H7 (cell line): ENCODE measurements at regions not wholly inside any gene's neighbourhood (a gene's known extent, or its start where the extent isn't known, plus 50 kb on each side); places are given as distances from the start of the nearest gene placed in this dataset.
A peak's percentile ranks its signal among the peaks of the same experiment; 100 is the strongest.

Experiments used
- DNase-seq: peaks from one replicate; pipeline ENCODE4 v3.0.0; 2012
- H3K27me3 ChIP-seq: 2 replicates; pipeline ENCODE4 v1.6.0; 2011; ENCODE audit warnings: mild to moderate bottlenecking, low read length; ENCODE audit not compliant: control insufficient read depth, insufficient read depth
- H3K36me3 ChIP-seq: replicated peaks from 2 replicates; pipeline ENCODE4 v1.5.1; 2011; ENCODE audit warnings: low read length; ENCODE audit not compliant: control insufficient read depth, insufficient read depth
- H3K4me3 ChIP-seq: 2 replicates; pipeline ENCODE4 v1.5.1; 2011; ENCODE audit warnings: low read depth, mild to moderate bottlenecking, control low read depth, low read length, moderate library complexity; ENCODE audit not compliant: insufficient read depth

DNA sequence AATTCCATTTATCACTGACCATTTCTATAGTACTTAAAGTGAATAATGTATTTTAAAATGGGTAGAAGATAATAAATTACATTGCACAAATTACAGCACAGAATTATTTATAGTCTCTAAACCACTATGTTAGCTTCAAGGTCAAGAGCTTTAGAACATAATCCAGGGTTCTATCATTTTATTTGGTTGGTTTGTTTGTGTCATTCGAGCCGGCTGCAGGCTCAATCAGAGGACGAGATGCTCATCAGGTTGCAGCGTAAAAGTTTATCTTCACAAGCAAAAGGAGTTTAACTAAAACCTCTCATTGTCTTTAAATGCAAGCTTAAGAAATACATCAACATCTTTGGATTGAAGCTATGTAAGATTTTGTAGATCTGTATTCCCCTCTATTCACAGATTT, 523.8 kb downstream of the EFNA5 start:
- DNase-seq = no peak
- Histone ChIP-seq H3K4me3 (no peak overlapping the region), H3K27me3 (no peaks in the 10 kb centered on the region), H3K36me3 (no peaks in the 10 kb centered on the region)

DNA sequence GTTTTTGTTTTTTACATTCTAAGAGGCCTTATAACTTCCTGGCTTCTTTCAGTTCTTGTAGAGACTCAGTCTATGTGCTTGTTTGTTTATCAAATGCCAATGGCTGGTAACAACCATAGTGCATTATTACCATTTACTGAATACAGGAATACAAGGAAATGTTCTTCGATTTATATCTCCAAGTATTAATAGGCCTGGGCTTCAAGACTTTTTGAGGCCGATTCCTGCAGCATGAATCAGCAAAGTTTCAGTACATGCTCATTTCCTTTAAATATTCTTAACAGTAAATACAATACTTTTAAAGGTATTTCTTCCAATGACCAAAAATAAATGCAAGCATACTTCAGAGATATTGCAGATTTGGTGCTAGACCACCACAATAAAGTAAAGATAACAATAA, 535.3 kb downstream of the EFNA5 start:
- no peaks in the 10 kb centered on the region for H3K27me3 ChIP-seq
- H3K4me3 ChIP-seq = no peak overlapping the region
- no peaks in the 10 kb centered on the region for H3K36me3 ChIP-seq
- DNase-seq = no peak

DNA sequence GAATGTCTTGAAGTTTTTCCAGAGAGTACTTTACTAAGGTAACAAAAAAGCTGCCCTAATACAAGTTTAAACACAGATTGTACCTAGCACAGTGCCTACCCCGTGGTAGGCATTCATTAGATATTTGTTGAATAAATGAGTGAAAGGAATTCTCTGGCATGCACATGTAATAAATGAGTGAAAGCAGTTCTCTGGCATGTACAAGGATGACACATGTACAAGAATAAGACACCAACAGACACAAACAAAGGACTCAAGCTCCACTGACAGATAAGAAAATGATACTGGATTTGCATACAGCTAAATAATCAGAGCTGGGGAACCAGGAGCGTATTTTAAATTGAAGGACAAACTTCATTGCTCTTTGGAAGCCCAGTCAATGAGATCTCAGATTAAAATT, 535.8 kb downstream of the EFNA5 start:
- Histone ChIP-seq H3K36me3 (no peaks in the 10 kb centered on the region), H3K27me3 (no peaks in the 10 kb centered on the region), H3K4me3 (no peak overlapping the region)
- DNase-seq = no peak

DNA sequence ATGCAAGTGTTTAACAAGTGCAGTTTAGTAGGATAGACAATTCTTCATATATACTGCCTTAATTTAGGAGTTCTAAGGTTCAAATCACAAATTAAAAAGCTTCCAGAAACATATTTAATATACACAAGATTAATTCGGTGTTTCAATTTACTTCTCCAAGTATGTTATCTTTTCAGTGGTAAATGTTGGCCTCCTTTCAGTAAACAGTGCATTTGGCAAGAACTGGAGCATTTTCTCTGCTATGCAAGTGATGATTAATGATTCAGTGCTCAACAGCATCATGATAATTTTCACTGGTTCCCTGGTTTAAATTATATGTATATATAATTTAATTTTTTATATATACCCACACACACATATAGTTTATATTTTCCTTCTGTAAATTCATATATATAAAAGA, 541.7 kb downstream of the EFNA5 start:
- Histone ChIP-seq H3K27me3 (no peaks in the 10 kb centered on the region), H3K4me3 (no peak overlapping the region), H3K36me3 (no peaks in the 10 kb centered on the region)
- DNase-seq = no peak

DNA sequence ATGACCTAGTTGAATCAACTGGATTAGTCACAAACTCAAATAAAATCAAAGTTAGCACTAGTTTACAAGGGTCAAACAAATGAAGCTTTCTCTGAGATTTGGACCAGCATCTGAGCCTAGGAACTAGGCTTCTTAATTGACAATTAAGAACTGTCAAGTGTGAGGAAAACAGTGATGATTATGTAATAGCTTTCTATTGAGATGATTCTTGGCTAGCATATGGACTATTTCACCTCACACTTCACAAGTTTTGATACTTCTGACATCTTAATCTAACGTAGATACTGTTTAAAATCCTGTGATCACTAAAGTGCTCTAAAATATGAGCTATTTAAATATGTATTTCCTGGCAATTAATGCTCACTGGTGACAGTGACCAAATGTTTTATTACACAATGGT, 542.9 kb downstream of the EFNA5 start:
- Histone ChIP-seq H3K4me3 (no peak overlapping the region), H3K27me3 (no peaks in the 10 kb centered on the region), H3K36me3 (no peaks in the 10 kb centered on the region)
- DNase-seq = no peak

DNA sequence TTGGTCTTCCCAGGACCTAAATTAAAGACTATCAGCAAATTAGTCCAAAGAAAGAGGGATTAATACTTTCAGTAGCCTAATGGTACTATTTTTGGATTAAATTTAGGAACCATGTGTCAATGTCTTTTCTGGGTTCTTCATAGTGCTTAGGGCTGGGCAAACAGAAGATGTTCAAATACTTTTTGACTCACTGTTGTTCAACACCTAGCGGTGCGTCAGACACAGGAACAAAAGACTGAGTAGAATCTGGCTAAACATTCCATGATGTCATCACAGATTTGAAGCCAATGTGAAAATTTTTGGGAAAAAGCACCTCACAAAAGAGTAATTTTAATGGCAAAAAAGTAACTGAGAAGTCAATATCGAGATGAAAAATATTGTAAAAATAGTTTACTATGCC, 544.4 kb downstream of the EFNA5 start:
- DNase-seq = no peak
- H3K36me3 ChIP-seq = no peaks in the 10 kb centered on the region
- no peaks in the 10 kb centered on the region for H3K27me3 ChIP-seq
- no peak overlapping the region for H3K4me3 ChIP-seq

DNA sequence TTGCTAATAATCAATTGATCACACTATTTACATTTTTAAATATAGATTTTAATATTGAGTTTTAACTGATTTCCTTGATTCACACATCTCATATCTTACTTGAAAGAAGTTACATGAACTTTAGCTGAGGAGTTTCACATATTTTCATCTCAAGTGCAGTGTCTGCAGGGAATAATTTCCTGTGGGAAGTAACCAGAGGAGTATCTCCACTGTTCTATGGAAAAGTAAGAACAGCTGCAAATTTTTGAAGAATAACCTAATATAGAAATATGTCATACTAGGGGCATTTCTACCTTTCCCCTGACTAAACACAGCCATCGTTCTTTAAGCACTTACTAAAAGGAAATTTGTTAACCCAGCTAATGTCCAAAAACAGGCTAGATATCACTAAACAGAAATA, 546.4 kb downstream of the EFNA5 start:
- H3K27me3 ChIP-seq = no peaks in the 10 kb centered on the region
- no peak for DNase-seq
- no peaks in the 10 kb centered on the region for H3K36me3 ChIP-seq
- H3K4me3 ChIP-seq = no peak overlapping the region

DNA sequence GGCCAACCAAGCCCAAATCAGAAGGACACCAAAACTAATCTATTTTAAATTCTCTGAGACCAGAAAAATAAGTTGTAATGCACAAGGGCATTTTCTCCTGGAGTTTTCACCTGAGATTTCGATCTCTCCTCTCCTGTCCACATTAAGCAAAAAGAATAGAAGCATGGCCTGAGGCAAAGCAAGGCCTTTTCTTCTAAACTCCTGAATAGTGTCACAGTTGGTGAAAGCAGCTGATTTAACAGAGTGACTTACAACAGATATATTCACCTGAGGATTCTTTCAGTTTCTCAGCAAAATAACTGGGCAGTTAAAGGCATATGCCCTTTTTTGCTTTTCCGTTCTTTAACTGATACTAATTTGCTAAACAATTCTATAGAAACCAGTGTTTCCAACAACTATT, 547.7 kb downstream of the EFNA5 start:
- DNase-seq = no peak
- Histone ChIP-seq H3K36me3 (no peaks in the 10 kb centered on the region), H3K4me3 (no peak overlapping the region), H3K27me3 (no peaks in the 10 kb centered on the region)

DNA sequence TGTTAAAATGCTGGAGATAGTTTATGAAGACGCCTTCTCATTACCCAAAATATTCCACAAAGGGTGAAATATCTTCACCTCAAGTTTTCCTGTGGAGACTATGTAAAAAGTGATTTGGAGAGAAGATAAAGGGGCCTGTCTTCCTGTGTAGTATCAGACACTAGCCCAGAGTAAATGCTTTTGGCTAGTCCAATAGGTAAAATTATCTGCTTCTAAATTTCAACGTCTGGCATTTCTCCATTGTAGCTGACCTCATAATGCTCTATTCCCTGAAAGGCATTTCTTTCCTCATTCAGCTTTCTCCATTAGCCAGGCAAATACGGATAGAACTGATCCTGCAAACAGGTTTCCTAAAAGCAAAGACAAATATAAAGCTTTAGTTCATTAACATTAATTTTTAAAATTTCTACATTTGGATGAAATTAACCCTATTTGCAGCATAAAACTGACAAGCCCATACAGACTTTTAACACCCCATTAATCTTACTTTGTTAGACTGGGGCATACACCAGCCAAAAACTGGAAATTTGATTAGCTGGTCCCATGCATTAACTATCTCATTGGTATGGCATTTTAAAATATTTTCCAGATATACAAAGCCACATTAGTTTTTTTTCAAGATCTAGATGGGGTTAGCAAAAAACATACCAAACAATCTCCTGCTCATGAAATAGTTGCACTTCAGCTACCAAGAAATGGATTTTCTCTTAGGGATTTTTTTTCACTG, 548.8 kb downstream of the EFNA5 start:
- DNase-seq = no peak
- no peaks in the 10 kb centered on the region for H3K27me3 ChIP-seq

DNA sequence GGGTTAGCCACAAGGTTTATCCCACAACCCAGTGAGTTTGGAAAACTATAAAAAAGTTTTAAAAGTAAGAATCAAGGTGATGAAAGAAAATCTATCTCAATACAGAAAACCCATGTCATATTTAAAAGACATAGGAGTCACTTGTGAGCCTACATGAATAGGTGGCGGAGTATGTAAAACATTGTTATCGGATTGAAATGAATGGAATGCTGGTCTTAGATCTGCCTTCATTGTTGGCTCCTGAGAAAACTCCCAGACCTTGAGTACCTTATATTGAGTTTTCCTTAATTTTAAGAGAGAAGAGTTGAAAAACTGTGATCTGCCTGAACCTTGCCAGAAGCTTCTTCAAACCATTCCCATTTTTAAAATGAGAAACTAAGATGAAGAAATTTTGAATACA, 551.1 kb downstream of the EFNA5 start:
- no peaks in the 10 kb centered on the region for H3K36me3 ChIP-seq
- no peaks in the 10 kb centered on the region for H3K27me3 ChIP-seq
- H3K4me3 ChIP-seq = no peak overlapping the region
- no peak for DNase-seq

More for the DNA sequence above, 548.8 kb downstream of the EFNA5 start:
- H3K36me3 ChIP-seq = no peaks in the 10 kb centered on the region
- H3K4me3 ChIP-seq = no peak overlapping the region

DNA sequence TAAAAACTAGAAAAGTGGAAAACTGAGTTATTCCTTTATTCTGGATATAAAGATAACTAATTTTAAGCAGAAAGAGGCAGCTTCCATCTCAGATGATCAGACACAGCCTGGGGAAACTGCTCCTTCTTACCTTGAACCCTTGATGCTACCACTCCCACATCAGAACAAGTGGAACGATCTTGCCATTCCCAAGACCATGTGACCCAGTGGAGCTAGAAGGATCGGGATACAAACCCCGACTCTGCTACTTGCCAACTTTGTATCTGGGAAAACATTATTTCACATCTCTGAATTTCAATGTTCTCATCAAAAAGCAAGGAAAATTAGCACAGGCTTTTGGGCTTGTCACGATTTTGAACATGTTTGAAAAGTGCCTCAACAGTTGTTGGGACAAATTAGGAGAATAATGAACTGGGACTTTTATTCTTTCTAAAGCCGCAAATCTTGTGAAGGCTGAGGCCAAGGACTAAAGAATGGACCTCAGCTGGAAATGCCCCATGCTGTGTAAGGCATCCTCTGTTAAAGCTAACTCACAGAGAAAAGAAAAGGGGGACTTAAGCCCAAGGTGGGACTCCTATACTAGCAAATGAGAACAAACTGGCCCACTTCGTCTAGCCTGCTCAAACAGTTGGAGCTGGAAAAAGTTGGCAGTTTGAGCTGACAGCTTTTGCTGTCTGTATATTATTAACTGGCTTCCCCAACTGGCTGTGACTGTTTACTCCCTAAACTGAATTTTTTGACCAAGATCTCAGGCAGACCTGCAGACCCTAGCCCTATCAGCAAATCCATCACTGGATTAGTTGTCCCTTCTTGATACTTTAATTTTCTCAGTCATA, 552.3 kb downstream of the EFNA5 start:
- peak; percentile 2 for DNase-seq
- H3K36me3 ChIP-seq = no peaks in the 10 kb centered on the region
- no peak overlapping the region for H3K4me3 ChIP-seq
- no peaks in the 10 kb centered on the region for H3K27me3 ChIP-seq

DNA sequence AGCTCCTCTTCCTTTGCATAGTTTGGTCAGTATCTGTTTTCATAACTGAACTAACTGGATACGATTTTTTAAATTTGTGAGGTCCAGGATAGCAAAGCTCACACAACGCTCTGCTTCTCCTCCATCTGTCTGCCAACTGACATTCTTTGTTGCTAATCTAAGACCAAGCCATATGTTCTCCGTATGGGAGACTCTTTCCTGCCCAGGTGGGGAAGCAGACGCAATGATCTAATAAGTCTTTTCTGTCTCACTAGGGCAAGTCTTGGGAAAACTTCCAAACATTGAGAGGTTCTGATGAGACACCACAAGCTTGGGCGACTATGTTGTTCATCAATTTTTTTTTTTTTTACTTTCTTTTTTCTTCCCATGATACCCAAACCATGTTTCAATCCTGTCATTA, 558.5 kb downstream of the EFNA5 start:
- H3K27me3 ChIP-seq = no peaks in the 10 kb centered on the region
- no peak for DNase-seq
- H3K4me3 ChIP-seq = no peak overlapping the region
- no peaks in the 10 kb centered on the region for H3K36me3 ChIP-seq

DNA sequence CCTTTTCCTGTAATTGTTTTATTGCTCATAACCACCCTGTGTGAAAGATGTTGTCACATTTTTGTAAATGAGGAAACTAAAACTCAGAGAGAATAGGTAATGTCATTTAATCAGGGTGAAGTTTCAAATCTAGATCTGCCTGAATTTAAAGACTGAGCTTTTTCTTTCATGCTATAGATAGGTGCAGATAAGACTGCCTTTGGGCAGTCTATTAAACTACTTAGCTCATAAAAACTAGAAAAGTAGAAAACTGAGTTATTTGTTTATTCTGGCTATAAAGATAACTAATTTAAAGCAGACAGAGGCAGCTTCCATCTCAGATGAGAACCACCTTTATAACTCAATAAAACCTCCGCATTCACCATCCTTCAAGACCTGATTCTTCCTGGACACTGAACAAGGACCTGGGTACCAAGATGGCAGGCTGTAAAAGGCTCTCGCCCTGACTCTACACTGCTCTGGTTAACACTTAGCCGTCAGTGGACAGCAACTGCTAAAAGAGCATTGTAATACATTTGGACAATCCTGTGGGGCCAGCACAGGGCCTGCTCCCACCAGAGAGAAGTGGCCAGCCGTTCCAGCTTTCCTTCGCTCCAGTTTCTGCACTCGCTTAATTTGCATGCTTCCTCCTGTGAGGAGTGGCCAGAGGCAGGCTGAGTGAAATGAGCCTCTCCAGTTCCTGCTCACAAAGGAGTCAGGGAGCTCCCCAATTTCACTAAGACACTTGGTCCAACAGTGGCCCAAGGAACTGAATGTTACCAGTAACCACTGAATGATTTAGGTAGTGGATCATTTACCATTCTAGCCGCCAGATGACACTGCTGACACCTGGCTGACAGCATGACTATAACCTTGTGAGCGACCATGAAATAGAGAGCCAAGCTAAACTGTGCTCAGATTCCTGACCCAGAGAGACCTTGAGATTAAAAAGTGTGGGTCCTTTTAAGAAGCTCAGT, 566.4 kb downstream of the EFNA5 start:
- no peaks in the 10 kb centered on the region for H3K27me3 ChIP-seq
- H3K36me3 ChIP-seq = no peaks in the 10 kb centered on the region
- no peak overlapping the region for H3K4me3 ChIP-seq
- peak; percentile 2 for DNase-seq

DNA sequence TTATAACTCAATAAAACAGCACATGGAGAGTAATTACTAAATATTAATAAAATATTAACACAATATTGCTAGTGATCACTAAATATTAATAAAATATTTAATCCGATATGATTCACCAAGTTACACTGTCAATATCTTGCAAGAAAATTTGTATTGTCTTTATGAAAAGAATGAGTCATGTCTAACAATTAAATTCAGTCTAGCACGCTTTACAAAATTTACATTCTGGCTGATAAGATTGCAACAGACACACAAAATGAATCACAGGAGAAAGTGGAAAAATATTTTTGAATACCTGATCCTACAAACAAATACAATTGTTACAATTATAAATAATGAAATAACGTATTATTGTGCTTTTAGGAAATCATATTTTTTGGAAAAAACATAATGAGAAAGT, 567.2 kb downstream of the EFNA5 start:
- no peaks in the 10 kb centered on the region for H3K27me3 ChIP-seq
- no peak overlapping the region for H3K4me3 ChIP-seq
- no peak for DNase-seq
- no peaks in the 10 kb centered on the region for H3K36me3 ChIP-seq
